ENCODE measurements at regions not wholly inside any gene's neighbourhood (a gene's known extent, or its start where the extent isn't known, plus 50 kb on each side); places are given as distances from the start of the nearest gene placed in this dataset.

GRCh38 chr4:41388080-41388479, 131.4 kb downstream of the UCHL1 start:
- no peak for ATAC-seq (ENCODE audit: low FRiP score)
- TF ChIP-seq CTCF (IDR thresholded peaks at IDR 0.05), result no peak
- no peak for DNase-seq (ENCODE audit: low spot score)

- TF ChIP-seq CTCF (IDR thresholded peaks at IDR 0.05), result no peak
- DNase-seq (ENCODE audit: low spot score), result no peak
- ATAC-seq (ENCODE audit: low FRiP score), result no peak
Observed at GRCh38 chr4:41389356-41389755, 132.6 kb downstream of the UCHL1 start.

GRCh38 chr4:41390661-41391060, 133.9 kb downstream of the UCHL1 start:
- no peak for TF ChIP-seq CTCF (IDR thresholded peaks at IDR 0.05)
- no peak for ATAC-seq (ENCODE audit: low FRiP score)
- DNase-seq (ENCODE audit: low spot score), result no peak

GRCh38 chr4:41391271-41391670, 134.5 kb downstream of the UCHL1 start:
- no peak for TF ChIP-seq CTCF (IDR thresholded peaks at IDR 0.05)
- ATAC-seq (ENCODE audit: low FRiP score) (no peak), DNase-seq (ENCODE audit: low spot score) (no peak)

GRCh38 chr4:41394481-41394894, 137.8 kb downstream of the UCHL1 start:
- DNase-seq (ENCODE audit: low spot score) (no peak), ATAC-seq (ENCODE audit: low FRiP score) (peak; percentile 77)
- TF ChIP-seq CTCF (IDR thresholded peaks at IDR 0.05), result no peak

- DNase-seq (ENCODE audit: low spot score) (no peak), ATAC-seq (ENCODE audit: low FRiP score) (no peak)
- no peak for TF ChIP-seq CTCF (IDR thresholded peaks at IDR 0.05)
Observed at GRCh38 chr4:41396214-41396613, 139.5 kb downstream of the UCHL1 start.

- ATAC-seq (ENCODE audit: low FRiP score) (no peak), DNase-seq (ENCODE audit: low spot score) (no peak)
- no peak for TF ChIP-seq CTCF (IDR thresholded peaks at IDR 0.05)
Observed at GRCh38 chr4:41396869-41397268, 140.1 kb downstream of the UCHL1 start.

Measured in omental fat pad (tissue), 3 donors.